Stimulated activated CD4-positive, alpha-beta T cell treated with anti-CD3 and anti-CD28 coated beads, Interleukin-2, amount 100 ng/mL, for 48 hours (primary cell): ENCODE measurements at regions not wholly inside any gene's neighbourhood (a gene's known extent, or its start where the extent isn't known, plus 50 kb on each side); places are given as distances from the start of the nearest gene placed in this dataset.

Experiments used
- DNase-seq, 2 donors: peaks; one replicate each; pipeline ENCODE4 v3.0.0-alpha.2; 2020

- no peak for DNase-seq
Observed at GRCh38 chr9:126017758-126018157, 270.6 kb downstream of the PBX3 start.

GRCh38 chr9:126020836-126021235, 273.7 kb downstream of the PBX3 start:
- no peak for DNase-seq

GRCh38 chr9:126023962-126024361, 276.8 kb downstream of the PBX3 start:
- no peak for DNase-seq

GRCh38 chr9:126024581-126025230, 277.5 kb downstream of the PBX3 start:
- no peak for DNase-seq

- DNase-seq, result no peak
Observed at GRCh38 chr9:126025991-126026390, 278.8 kb downstream of the PBX3 start.

GRCh38 chr9:126027566-126027965, 280.4 kb downstream of the PBX3 start:
- DNase-seq, result no peak

- DNase-seq, result no peak
Observed at GRCh38 chr9:126028746-126029145, 281.6 kb downstream of the PBX3 start.

GRCh38 chr9:126030716-126031115, 283.5 kb downstream of the PBX3 start:
- DNase-seq, result no peak

- DNase-seq, result no peak
Observed at GRCh38 chr9:126031116-126031515, 283.9 kb downstream of the PBX3 start.

GRCh38 chr9:126032135-126032534, 285.0 kb downstream of the PBX3 start:
- no peak for DNase-seq

- DNase-seq, result no peak
Observed at GRCh38 chr9:126033318-126033717, 286.1 kb downstream of the PBX3 start.

GRCh38 chr9:126033956-126034355, 286.8 kb downstream of the PBX3 start:
- no peak for DNase-seq

GRCh38 chr9:126036881-126037291, 289.7 kb downstream of the PBX3 start:
- DNase-seq, result no peak

- no peak for DNase-seq
Observed at GRCh38 chr9:126038790-126039189, 287.8 kb upstream of the MVB12B start.

- no peak for DNase-seq
Observed at GRCh38 chr9:126043681-126044080, 282.9 kb upstream of the MVB12B start.

GRCh38 chr9:126049088-126049487, 277.5 kb upstream of the MVB12B start:
- no peak for DNase-seq

- no peak for DNase-seq
Observed at GRCh38 chr9:126049896-126050604, 276.6 kb upstream of the MVB12B start.

- no peak for DNase-seq
Observed at GRCh38 chr9:126050605-126050990, 276.0 kb upstream of the MVB12B start.

- no peak for DNase-seq
Observed at GRCh38 chr9:126051446-126052130, 275.0 kb upstream of the MVB12B start.

GRCh38 chr9:126052791-126053190, 273.8 kb upstream of the MVB12B start:
- DNase-seq, result no peak

GRCh38 chr9:126053913-126054312, 272.7 kb upstream of the MVB12B start:
- DNase-seq, result no peak

- DNase-seq, result no peak
Observed at GRCh38 chr9:126055381-126055985, 271.1 kb upstream of the MVB12B start.

- DNase-seq, result no peak
Observed at GRCh38 chr9:126056312-126057021, 270.2 kb upstream of the MVB12B start.
